ENCODE measurements at regions not wholly inside any gene's neighbourhood (a gene's known extent, or its start where the extent isn't known, plus 50 kb on each side); places are given as distances from the start of the nearest gene placed in this dataset.

DNA sequence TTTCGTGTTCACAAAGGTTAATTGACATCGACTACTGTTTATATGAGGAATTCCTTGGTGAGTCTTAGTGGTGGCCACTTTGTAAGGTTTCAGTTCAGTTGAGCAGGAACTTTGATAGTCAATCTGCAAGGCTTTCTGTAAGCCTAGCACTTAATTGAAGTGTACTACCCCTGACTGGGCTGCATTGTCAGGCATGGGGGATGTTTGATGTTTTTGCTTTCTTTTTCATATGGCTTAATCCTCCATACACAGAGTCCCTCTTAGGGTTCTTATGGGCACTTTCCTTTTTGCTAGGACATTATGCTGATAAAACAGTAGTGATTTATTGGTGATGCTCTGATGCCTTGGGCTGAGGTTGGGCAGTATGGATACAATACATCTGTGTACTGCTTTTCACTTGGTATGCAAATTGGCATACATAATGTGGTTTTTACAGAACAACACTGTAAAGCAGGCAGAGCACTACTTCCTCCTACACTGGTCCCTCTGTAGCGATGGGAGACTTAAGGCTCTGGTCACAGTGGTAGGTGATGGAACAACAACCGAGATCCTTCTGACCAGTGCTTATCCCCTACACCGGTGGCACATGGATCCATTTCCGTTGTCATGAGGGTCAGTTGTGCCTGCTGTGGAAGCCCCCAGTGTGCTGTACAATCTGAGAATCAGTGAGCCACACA is 261.0 kb downstream of the MFSD1 start:
- no peak for TF ChIP-seq CTCF (IDR thresholded peaks at IDR 0.05)
- no peak for TF ChIP-seq POLR2A (IDR thresholded peaks at IDR 0.05)
